RWPE2 (cell line): ENCODE measurements at regions not wholly inside any gene's neighbourhood (a gene's known extent, or its start where the extent isn't known, plus 50 kb on each side); places are given as distances from the start of the nearest gene placed in this dataset.

Experiments
- ATAC-seq: fragments of 200-7000 bp; cut with Tn5 transposase; 3 replicates; pipeline ENCODE4 v1.9.1; 2021; ENCODE audit warnings: low read depth
- DNase-seq: peaks from one replicate; pipeline ENCODE4 v3.0.0-alpha.2; 2020; ENCODE audit warnings: low spot score
- H3K27ac ChIP-seq: fragments of 450-650 bp; 2 replicates; pipeline ENCODE4 v1.5.1; 2017; ENCODE audit warnings: mild to moderate bottlenecking; ENCODE audit not compliant: poor library complexity, severe bottlenecking
- H3K27me3 ChIP-seq: fragments of 250-450 bp; sonication (Bioruptor Pico); 2 replicates; pipeline ENCODE4 v1.5.1; 2021; ENCODE audit warnings: mild to moderate bottlenecking, moderate library complexity; ENCODE audit not compliant: insufficient read depth, poor library complexity, severe bottlenecking
- H3K36me3 ChIP-seq: fragments of 250-450 bp; sonication (Bioruptor Pico); 2 replicates; pipeline ENCODE4 v1.5.1; 2020; ENCODE audit warnings: low read depth, mild to moderate bottlenecking, moderate library complexity
- H3K4me1 ChIP-seq: fragments of 250-450 bp; sonication (Bioruptor Pico); 2 replicates; pipeline ENCODE4 v1.5.1; 2021; ENCODE audit warnings: mild to moderate bottlenecking, moderate library complexity; ENCODE audit not compliant: insufficient read depth, poor library complexity, severe bottlenecking
- H3K4me3 ChIP-seq: fragments of 250-450 bp; sonication (Bioruptor Pico); 2 replicates; pipeline ENCODE4 v1.5.1; 2021; ENCODE audit warnings: mild to moderate bottlenecking, moderate library complexity; ENCODE audit not compliant: severe bottlenecking
- H3K9me3 ChIP-seq: fragments of 250-450 bp; sonication (Bioruptor Pico); 2 replicates; pipeline ENCODE4 v1.5.1; 2021; ENCODE audit warnings: mild to moderate bottlenecking, moderate library complexity; ENCODE audit not compliant: severe bottlenecking
- TF ChIP-seq, protein P1 (sequence below): fragments of 450-650 bp; IDR thresholded peaks from one replicate; pipeline ENCODE4 v1.5.1; 2017; ENCODE audit warnings: mild to moderate bottlenecking, moderate library complexity; ENCODE audit not compliant: poor library complexity, severe bottlenecking

DNA sequence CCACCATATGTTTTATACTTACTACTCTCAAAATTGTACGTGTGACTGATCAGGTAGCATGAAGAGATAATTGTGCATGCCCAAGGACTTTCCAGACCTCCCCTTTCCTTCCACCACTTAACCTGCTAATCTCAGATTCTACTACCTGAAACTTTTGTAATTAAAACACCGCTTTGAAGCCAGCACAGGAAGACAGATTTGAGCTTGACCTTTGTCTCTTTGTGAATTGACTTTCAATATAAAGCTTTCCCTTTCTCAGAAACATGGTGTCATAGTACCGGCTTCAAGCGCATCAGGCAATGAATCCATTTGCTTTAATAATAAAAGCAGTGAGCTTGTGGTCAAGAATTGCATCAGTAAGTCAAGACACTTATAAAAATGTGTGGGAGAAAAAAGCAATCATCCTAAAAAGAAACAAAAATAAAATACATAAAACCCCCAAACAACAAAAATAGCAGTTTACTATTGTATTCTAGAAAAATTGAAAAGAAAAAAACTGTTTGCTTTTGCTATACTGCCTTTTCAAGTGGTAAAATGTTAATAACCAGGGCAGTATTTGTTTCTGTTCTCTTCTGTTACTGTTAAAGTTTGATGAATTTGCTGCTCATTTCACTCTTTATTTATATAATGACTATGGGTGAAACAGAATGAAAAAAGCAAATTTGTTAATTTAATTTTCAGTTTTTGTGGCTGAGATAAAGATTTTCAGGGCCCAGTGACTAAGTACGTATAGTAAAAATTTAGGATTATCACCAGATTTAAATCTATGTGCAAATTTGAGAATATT lies 2075.3 kb downstream of the PCDH9 start:
- DNase-seq (no peak), ATAC-seq (no peak)
- Histone ChIP-seq H3K4me1 (no peaks in the 10 kb centered on the region), H3K4me3 (no peak overlapping the region), H3K36me3 (no peaks in the 10 kb centered on the region), H3K27me3 (no peaks in the 10 kb centered on the region), H3K27ac (no peak overlapping the region), H3K9me3 (no peaks in the 10 kb centered on the region)
- TF ChIP-seq, protein P1, sequence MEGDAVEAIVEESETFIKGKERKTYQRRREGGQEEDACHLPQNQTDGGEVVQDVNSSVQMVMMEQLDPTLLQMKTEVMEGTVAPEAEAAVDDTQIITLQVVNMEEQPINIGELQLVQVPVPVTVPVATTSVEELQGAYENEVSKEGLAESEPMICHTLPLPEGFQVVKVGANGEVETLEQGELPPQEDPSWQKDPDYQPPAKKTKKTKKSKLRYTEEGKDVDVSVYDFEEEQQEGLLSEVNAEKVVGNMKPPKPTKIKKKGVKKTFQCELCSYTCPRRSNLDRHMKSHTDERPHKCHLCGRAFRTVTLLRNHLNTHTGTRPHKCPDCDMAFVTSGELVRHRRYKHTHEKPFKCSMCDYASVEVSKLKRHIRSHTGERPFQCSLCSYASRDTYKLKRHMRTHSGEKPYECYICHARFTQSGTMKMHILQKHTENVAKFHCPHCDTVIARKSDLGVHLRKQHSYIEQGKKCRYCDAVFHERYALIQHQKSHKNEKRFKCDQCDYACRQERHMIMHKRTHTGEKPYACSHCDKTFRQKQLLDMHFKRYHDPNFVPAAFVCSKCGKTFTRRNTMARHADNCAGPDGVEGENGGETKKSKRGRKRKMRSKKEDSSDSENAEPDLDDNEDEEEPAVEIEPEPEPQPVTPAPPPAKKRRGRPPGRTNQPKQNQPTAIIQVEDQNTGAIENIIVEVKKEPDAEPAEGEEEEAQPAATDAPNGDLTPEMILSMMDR = no peak

DNA sequence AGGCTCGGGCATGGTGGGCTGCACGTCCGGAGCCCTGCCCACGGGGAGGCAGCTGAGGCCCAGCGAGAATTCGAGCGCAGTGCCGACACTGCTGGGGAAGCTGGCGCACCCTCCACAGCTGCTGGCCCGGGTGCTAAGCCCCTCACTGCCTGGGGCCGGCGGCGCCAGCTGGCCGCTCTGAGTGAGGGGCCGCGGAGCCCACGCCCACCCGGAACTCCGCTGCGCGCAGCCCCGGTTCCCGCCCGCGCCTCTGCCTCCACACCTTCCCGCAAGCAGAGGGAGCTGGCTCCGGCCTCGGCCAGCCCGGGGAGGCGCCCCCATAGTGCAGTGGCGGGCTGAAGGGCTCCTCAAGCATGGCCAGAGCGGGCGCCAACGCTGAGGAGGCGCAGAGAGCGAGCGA lies 2080.4 kb downstream of the PCDH9 start:
- TF ChIP-seq, protein P1 = no peak
- Histone ChIP-seq H3K27me3 (no peaks in the 10 kb centered on the region), H3K4me3 (no peak overlapping the region), H3K9me3 (no peaks in the 10 kb centered on the region), H3K4me1 (no peaks in the 10 kb centered on the region), H3K27ac (no peak overlapping the region), H3K36me3 (no peaks in the 10 kb centered on the region)
- peak; percentile 20 for DNase-seq
- no peak for ATAC-seq

DNA sequence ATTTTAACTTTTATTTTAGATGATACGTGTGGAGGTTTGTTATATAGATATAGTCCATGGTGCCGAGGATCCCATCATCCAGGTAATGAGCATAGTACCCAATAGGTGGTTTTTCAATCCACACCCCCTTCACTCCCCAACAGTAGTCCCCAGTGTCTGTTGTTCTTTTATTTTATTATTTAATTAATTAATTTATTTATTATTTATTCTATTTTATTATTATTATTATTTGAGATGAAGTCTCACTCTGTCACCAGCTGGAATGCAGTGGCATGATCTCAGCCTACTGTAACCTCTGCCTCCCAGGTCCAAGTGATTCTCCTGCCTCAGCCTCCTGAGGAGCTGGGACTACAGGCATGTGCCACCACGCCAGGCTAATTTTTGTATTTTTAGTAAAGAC lies 2086.2 kb downstream of the PCDH9 start:
- no peak for DNase-seq
- Histone ChIP-seq H3K36me3 (no peaks in the 10 kb centered on the region), H3K9me3 (no peaks in the 10 kb centered on the region), H3K4me1 (no peaks in the 10 kb centered on the region), H3K27ac (no peak overlapping the region), H3K27me3 (no peaks in the 10 kb centered on the region), H3K4me3 (no peak overlapping the region)
- TF ChIP-seq, protein P1 = no peak
- no peak for ATAC-seq

DNA sequence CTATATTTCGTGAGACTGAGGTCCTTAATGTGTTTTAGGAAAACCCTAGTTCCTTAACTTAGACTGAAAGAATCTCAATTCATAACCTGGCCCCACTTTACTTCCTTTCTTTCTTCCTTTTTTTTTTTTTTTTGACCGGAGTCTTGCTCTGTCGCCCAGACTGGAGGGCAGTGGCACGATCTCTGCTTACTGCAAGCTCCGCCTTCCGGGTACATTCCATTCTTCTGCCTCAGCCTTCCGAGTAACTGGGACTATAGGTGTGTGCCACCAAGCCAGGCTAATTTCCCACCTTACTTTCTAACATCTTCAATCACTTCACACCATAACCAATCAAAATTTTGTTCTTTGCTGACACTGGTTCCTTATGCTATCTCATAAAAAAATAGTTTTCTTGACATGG lies 2097.0 kb downstream of the PCDH9 start:
- no peak for ATAC-seq
- TF ChIP-seq, protein P1 = no peak
- no peaks in the 10 kb centered on the region for H3K4me1 ChIP-seq
- H3K27me3 ChIP-seq = no peaks in the 10 kb centered on the region
- no peak overlapping the region for H3K27ac ChIP-seq
- DNase-seq = no peak
- no peak overlapping the region for H3K4me3 ChIP-seq
- no peaks in the 10 kb centered on the region for H3K36me3 ChIP-seq
- no peaks in the 10 kb centered on the region for H3K9me3 ChIP-seq

DNA sequence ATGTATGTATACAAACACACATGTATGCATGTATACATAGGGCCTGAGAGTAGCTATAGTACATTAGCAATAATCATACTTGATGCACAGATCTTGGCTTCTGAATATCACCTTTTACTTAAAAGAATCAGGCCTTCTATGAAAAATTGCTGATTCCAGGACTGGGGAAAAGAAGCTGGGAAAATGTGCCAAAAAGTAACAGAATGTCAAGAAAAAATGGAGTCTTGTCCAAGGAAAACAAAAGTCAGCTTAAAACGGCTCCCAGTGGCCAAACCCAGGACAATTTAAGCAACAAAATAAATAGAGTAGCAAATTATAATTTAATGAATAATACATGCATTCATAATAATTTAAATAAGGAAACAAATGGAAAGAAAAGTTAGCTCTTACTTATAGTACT lies 2104.9 kb downstream of the PCDH9 start:
- no peaks in the 10 kb centered on the region for H3K27me3 ChIP-seq

More for the DNA sequence above, 2104.9 kb downstream of the PCDH9 start:
- DNase-seq (no peak), ATAC-seq (no peak)
- Histone ChIP-seq H3K4me1 (no peaks in the 10 kb centered on the region), H3K36me3 (no peaks in the 10 kb centered on the region), H3K27ac (no peak overlapping the region), H3K9me3 (no peaks in the 10 kb centered on the region), H3K4me3 (no peak overlapping the region)
- TF ChIP-seq, protein P1 = no peak
